ENCODE measurements at regions not wholly inside any gene's neighbourhood (a gene's known extent, or its start where the extent isn't known, plus 50 kb on each side); places are given as distances from the start of the nearest gene placed in this dataset.

DNA sequence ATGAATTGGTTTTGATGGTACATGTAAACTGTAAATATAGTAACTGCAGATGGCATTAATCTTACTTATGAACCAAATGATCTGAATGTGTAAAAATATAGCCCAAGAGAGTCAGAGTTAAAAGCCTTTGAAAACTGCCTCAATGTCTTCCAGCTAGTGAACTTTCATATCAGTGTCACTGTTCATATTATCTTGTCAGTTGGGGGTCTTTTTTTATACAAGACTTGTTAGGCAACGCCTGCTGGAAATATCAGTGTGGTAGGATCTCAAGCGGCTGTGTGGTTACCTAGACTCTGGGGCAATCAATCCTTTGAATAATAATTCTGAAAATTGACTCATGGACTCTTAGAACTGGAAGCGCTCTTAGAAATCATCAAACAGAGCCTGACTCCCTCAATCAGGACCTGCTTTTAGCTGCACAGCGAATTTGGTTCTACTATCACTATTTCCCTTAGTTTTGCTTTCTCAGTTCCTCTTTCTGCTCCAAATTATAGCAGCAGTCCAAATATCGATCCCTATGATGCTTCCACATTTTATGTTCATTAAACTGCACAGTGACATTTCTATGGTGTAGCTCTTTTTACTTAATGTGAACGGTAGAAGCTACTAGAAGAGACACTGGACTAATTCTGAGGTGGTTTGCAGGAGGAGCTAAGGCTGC lies 100.1 kb upstream of the COL1A2 start:
- TF ChIP-seq, protein P1, sequence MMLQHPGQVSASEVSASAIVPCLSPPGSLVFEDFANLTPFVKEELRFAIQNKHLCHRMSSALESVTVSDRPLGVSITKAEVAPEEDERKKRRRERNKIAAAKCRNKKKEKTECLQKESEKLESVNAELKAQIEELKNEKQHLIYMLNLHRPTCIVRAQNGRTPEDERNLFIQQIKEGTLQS (IDR thresholded peaks at IDR 0.05; ENCODE audit: insufficient read depth, low read depth, low read length): no peak
- no peak for TF ChIP-seq JUND (IDR thresholded peaks at IDR 0.05; ENCODE audit: low read length)
- TF ChIP-seq EZH2 (IDR thresholded peaks at IDR 0.05; ENCODE audit: low read depth, low read length, severe bottlenecking): no peak
- no peak for TF ChIP-seq SUZ12 (IDR thresholded peaks at IDR 0.05; ENCODE audit: low read length)
- TF ChIP-seq, protein P2, sequence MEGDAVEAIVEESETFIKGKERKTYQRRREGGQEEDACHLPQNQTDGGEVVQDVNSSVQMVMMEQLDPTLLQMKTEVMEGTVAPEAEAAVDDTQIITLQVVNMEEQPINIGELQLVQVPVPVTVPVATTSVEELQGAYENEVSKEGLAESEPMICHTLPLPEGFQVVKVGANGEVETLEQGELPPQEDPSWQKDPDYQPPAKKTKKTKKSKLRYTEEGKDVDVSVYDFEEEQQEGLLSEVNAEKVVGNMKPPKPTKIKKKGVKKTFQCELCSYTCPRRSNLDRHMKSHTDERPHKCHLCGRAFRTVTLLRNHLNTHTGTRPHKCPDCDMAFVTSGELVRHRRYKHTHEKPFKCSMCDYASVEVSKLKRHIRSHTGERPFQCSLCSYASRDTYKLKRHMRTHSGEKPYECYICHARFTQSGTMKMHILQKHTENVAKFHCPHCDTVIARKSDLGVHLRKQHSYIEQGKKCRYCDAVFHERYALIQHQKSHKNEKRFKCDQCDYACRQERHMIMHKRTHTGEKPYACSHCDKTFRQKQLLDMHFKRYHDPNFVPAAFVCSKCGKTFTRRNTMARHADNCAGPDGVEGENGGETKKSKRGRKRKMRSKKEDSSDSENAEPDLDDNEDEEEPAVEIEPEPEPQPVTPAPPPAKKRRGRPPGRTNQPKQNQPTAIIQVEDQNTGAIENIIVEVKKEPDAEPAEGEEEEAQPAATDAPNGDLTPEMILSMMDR (IDR thresholded peaks at IDR 0.05; ENCODE audit: control extremely low read depth in 1 of 3, insufficient read depth in 1 of 3, low read depth in 1 of 3, low read length in 3 of 3): no peak
- no peak for TF ChIP-seq GABPA (IDR thresholded peaks at IDR 0.05; ENCODE audit: borderline replicate concordance, insufficient read depth, low read length)
- TF ChIP-seq NANOG (IDR thresholded peaks at IDR 0.05; ENCODE audit: insufficient read depth, low read depth, low read length, poor library complexity, severe bottlenecking): no peak
- TF ChIP-seq RFX5 (IDR thresholded peaks at IDR 0.05; ENCODE audit: borderline replicate concordance, low read depth, low read length): no peak
- TF ChIP-seq EGR1 (IDR thresholded peaks at IDR 0.05; ENCODE audit: borderline replicate concordance, low read depth, low read length): no peak

All from H1 (cell line).